ENCODE measurements at regions not wholly inside any gene's neighbourhood (a gene's known extent, or its start where the extent isn't known, plus 50 kb on each side); places are given as distances from the start of the nearest gene placed in this dataset.
"Not testable (repeated sequence)": the region's sequence is repeated elsewhere in the genome, so short reads cannot be mapped to it uniquely, and the experiment has no call there.

DNA sequence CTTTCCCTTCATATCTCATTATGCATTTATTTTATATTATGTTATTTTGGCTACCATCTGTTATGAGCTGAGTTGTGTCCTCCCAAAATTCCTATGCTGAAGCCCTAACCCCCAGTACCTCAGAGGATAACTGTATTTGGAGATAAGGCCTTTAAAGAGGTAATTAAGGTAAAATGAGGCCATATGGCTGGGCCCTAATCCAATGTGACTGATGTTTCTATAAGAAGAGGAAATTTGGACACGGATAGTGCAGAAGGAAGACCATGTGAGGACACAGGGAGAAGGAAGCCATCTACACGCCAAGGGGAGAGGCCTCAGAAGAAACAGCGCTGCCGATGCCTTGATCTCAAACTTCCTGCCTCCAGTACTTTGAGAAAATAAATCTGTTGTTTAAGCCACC lies 557.7 kb upstream of the CDH5 start:
- no peak for DNase-seq (ENCODE audit: low read depth in 2 of 2)

DNA sequence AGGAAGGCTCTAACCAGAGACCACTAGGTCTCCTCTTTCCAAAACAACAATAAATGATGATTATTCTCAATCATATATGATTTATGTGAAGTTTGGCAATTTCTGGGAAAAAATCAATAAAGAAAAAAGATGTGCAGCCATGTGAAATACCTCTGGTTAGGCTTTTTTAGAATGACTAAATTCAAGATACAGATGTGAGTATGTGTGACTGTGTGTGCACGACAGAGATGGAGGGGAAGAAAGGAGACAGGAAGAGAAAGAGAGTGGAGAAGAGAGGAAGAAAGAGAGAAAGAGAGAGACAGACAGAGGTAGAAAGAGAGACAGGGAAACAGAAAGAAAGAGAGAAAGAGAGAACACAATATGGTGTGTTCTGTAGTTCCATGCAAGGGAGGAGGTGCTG lies 558.6 kb upstream of the CDH5 start:
- DNase-seq (ENCODE audit: low read depth in 2 of 2): no peak

DNA sequence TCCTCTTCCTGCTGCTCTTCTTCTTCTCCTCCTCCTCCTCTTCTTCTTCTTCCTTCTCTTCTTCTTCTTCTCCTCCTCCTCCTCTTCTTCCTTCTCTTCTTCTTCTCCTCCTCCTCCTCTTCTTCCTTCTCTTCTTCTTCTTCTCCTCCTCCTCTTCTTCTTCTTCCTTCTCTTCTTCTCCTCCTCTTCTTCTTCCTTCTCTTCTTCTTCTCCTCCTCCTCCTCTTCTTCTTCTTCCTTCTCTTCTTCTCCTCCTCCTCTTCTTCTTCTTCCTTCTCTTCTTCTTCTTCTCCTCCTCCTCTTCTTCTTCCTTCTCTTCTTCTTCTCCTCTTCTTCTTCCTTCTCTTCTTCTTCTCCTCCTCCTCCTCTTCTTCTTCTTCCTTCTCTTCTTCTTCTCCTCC lies 560.8 kb upstream of the CDH5 start:
- not testable (repeated sequence) for DNase-seq (ENCODE audit: low read depth in 2 of 2)

DNA sequence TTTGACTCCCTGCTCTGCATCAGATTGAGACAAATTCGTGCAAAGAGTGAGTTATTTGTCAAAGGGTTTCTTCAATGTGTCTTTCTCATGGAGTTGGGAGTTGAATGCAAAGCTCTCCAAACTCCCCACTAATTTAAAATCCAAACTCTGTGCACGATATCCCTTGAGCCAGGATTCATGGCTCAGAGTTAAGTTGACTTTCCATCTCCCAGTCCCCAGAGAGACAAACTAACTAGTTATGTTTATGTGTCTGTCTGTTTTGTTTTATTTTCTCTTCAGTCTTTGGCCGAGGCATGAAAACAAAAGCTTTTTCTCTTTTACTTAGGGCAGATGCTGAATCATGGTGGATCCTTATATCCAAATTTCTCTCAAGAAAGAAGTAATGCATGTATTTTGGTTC lies 570.0 kb upstream of the CDH5 start:
- no peak for DNase-seq (ENCODE audit: low read depth in 2 of 2)

DNA sequence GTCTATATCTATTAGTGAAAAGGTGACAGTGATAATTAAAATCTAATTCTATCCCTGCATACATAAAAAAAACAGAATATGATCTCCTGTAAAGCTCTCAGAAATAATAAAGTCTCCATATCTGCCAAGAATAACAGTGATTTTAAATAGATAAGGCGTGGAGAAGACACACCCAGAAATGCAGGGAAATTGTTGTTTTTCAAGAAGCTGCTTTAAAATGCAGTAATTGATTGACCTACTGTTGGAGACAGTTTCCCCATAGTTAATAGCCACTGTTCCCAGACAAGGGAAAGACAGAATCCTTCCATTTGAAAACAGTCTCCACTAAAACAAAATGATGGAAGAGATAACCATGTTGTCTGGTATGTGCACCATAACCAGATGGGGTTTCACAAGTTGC lies 571.5 kb upstream of the CDH5 start:
- DNase-seq (ENCODE audit: low read depth in 2 of 2): no peak

DNA sequence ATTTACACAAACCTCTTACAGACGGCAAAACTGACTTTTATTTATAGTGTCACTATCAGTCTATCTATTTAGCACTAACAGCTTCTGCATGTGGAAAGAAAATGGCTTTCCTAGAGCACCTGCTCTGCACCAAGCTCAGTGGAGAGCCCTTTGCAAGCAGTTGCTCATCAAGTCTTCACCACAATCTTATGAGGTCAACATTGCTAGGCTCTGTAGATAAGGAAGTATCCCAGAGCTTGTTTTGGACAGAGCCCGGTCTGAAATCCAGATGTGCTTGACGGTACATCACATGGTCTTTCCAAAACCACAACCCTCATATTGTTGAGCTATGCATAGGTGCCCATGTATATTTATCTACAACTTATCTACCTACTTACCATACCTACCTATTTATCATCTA lies 572.7 kb upstream of the CDH5 start:
- DNase-seq (ENCODE audit: low read depth in 2 of 2): no peak

DNA sequence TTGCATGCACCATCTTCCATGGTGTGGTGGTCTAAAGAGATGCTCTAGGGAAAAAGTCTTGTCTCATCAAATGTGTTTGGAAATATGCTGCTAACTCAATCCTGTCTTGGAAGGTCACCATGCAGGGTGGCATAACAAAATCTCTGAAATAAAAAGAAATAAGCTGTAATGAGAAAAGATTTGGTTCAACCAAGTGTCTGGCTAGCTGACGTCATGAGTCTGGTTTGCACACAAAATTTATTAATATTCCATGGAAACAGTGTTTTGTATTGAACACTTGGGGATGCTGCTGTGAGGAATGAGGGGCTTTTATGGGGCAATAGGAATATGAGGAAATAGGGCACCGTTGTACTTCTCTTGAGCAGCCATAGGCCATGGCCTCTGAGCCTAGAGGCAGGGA lies 575.7 kb upstream of the CDH5 start:
- no peak for DNase-seq (ENCODE audit: low read depth in 2 of 2)

DNA sequence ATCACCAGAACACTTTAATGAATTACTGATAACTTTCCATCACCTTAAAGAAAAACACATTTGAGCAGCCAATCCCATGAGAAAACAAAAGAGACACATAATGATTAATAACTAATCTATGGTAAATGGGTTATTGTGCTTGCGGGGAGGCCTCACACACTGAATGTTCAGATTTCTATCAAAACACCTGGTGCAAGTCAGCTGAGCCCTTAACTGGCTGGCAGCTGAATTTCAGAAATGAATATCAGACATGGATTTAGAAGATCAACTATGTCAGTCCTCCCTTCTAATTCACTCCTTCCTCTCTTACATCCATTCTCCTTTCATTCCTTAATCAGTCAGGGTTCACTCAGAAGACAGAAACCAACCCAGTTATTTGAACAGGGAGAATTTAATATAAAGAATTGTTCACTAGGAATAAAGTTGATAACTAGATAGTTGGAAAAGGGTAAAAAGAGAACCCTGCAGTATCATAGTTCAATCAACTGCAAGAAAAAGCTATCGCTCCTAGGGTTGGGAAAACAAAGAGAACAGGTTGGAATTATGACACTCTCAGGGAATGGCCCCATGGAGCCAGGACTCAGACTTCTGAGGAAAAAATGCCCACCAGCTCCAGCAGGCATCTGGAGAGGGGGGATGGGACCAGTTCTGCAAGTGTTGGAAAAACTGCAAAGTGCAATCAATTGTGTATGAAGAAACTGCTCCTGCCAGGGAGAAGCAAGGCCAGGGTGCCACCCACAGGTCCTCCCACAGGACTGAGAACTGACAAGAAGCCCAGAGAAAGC lies 577.1 kb upstream of the CDH5 start:
- no peak for DNase-seq (ENCODE audit: low read depth in 2 of 2)

DNA sequence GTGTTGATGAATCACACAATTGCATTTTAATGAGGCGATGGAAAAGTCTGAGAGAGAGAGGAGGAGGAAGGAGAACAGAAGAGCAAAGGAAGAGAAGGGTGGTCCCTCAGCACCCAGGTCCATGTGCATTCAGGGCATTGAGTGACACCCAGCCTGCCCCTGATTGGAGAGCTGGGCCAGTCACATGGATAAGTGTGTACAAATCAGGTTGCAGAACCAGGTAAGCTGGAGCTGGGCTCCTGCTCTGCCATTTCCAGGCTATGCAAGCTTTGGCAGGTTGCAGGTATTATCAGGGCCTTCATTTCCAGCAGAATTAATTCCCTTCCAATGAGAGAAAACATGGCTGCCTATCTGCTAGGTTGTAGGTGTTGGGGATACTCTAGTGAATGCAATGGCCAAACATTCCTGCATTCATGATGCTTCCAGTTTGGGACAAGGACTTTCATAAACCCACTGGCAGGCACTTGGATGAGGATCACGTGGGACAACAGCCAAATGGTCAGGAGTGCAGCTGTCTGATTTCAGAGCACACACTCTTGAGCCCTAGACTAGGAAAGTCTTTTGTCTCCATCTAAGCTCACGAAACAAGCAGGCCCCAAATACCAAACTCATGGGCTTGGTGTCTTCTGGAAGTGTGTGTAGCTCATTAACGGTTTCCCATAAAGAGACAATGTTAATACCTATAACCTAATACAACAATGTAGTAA lies 577.9 kb upstream of the CDH5 start:
- DNase-seq (ENCODE audit: low read depth in 2 of 2): no peak

DNA sequence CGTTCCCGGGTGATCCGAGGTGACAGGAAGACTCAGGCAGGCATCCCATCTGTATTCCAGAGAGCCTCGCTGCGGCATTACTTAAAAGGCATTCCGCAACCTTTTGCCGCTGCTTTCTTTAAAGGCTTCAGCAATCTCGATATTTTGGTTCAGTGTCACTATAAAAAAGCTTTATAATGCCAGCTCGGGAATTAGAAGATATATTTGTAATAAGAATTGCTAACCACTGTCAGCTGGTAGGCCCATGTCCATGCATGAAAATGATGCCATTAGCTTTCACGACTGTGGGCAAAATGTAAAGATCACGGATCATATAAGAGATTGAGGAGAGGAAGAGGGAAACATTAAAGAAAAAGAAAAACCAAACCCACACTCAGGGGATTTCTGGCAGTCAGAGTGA lies 578.6 kb upstream of the CDH5 start:
- no peak for DNase-seq (ENCODE audit: low read depth in 2 of 2)

DNA sequence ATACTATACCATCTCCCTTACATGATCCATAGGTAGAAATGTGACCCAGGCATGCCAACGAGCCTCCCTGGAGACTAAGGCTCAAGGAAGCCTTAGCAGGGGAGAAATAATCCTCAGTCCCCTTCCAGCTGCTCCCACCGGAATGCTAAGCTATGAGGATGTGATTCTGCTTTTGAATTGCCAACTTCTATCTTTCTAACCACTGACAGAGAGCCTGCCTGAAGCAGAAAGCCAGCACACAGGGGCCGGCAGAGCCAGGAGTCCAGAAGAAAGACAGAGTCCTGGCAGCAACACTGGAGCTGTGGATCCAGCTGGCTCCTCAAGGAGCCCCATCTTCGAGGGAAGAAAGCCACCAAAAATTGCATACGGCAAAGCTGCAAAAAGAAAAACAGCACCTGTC lies 579.6 kb upstream of the CDH5 start:
- DNase-seq (ENCODE audit: low read depth in 2 of 2): no peak

DNA sequence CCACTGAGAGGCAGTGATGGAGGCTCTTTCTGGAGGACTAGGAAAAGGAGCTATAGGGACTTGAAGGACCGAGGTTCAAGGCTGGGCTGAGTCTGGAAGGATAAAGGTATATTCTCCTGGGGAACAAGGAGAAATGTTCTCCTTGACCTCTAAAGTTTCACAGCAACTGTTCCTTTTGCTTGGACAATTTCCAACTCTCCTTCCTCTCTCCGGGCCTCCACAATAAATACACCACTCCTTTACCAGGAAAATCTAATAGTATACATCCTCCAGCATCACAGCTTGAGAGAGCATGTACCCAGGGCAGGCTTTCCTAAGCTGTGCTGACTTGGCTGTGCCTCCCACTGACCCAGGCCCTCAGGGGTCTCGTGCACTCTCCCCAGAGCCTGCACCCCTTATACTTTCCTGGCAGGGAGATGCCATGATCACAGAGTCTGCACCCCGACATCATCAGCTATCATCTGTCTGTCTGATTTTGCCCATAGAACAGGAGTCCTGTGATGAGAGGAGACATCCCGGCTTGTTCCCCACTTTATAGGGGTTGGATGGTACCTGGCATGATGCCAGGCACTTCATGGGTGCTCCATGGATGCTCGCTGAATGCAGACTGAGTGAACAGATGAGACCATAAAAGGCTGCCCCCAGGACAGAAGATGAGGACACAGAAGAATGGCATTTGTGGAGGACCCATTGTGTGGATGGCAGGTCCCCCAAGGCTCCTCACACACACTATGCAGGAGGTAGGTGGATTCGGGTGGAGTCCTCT lies 582.6 kb upstream of the CDH5 start:
- no peak for DNase-seq (ENCODE audit: low read depth in 2 of 2)

DNA sequence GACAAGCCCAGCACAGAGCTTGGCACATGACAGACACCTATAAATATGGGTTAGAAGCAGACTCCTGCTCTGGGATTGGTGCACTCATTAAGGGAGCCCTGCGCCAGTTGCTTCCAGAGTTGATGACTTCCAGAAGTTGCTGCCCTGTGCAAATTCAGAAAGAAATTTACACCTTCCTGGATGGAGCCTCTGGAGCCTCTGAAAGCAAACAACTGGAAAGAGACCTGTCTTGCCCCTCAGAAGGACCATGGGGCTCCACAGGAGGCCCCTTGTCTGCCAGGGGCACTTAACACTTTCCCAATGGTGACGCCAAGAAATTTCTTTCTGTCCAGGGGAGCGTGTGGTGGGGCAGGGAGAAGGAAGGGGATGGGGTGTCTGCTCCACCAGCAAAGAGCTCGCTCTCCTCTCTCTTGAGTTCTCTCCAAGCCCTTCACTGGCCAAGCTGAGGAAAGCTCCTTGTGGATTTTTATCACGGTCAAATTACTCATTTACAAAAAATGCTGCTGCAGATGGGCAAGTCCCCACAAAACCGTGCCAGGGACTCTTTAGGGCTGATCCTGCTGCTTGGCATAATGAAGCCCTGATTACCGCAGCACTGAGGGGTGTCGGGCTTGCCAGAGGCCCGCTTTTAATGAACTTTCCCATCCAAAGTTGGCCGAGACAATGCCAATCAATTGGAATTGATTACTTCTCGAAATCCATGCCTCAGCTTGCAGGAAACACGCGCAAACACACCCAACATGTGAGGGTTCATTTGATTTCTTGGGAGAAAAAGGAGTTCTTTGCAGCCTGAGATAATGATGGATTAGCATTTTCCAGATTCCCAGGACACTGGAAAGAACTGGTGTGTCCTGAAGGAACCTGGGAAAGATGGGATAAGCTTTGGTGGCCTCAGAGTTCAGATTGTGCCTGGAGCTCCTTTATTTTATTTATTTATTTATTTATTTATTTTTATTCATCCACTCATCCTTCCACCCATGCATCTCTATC lies 583.6 kb upstream of the CDH5 start:
- no peak for DNase-seq (ENCODE audit: low read depth in 2 of 2)

DNA sequence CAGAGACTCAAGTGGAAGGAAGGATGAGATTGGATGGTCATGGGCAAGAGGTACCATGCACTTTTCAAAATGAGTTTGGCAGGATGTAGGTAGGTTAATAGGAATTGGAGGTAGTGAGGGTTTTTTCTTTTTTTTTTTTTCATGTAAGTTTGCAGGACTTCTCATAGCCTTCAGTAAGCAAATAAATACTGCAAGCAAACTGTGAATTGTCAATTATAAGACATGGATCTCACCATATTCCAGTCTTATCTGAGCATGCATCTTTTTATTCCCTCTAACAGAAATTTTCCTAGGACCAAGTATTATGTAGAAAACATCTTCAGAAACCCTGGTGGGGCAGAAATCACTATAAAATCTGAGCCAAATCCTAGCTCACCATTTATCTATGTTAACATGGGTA lies 584.6 kb upstream of the CDH5 start:
- no peak for DNase-seq (ENCODE audit: low read depth in 2 of 2)

DNA sequence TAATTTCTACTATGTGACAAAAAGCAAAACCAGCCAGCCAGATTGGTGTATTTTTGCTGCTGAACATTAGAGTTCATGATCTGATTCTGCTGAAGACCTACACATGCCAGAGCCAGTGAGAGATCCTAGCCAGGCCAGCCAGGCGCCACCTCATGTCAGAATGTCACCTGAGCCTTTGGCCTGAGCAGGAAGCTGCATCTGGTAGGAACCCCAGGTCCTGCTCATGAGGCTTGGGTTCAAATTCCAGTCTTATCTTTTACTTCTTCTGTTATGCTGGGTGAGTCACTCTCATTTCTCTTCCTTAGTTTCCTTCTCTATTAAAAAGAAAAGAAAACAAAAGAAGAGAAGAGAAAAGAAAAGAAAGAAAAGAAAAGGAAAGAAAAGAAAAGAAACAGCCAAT lies 585.1 kb upstream of the CDH5 start:
- no peak for DNase-seq (ENCODE audit: low read depth in 2 of 2)

DNA sequence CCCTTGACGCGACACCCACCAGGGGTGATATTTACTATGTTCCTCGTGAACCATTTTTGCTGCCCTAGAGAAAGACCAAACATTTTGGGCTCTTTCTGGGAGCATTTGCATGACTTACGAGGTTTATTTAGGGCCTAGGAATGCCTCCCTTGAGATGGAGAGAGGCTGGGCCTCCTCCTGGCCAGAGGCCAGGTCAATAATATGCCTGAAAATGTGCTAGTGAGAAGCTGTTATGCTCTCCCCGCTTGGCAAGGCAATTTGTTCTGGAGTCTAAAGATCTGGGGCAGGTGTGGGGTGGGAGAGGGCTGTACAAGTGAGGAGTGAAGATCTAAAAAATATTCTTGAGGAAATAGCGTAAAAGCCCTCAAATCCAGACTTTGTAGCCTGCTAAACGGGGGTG lies 587.3 kb upstream of the CDH5 start:
- no peak for DNase-seq (ENCODE audit: low read depth in 2 of 2)

DNA sequence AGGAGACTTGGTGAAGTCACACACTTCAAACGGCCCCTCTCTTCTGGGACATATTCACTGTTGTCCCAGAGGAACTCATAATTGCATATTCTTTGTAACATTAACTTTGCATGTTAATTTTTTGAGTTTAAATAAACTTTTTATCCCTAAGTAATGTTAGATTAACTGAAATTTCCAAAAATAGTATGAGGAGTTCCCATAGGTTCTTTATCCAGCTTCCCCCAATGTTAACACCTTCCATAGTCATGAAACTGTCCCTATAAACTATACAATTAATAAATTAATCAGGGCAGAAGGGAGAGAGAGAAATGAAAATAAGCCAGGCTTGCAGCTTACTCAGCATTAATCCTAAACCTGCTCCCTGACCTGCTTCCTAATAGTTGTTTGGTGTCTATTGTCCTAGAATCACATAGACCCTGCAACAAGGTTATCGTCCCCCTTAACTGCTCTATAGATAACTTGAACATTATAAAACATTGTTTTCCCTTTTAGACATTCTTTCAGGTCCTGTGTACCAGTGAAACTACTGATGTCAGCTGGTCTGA lies 589.8 kb upstream of the CDH5 start:
- no peak for DNase-seq (ENCODE audit: low read depth in 2 of 2)

DNA sequence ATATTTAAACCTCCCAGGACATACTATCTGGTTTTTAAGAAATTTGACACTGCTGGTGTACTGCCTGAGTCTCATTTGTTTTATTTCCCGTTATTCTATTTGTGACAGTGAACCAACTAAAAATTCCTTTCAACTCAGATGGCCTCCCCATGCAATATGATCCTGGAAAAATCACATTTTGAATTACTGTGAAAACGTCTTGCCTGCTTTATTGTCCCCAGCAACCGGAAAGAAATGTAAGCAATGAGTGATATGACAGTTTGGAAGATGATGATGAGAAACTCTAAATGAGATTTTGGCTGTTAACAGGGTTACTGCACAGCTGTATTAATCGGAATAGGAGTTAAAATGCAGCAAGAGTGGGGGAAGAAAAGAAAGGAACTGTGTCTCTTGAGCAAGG lies 590.7 kb upstream of the CDH5 start:
- no peak for DNase-seq (ENCODE audit: low read depth in 2 of 2)

DNA sequence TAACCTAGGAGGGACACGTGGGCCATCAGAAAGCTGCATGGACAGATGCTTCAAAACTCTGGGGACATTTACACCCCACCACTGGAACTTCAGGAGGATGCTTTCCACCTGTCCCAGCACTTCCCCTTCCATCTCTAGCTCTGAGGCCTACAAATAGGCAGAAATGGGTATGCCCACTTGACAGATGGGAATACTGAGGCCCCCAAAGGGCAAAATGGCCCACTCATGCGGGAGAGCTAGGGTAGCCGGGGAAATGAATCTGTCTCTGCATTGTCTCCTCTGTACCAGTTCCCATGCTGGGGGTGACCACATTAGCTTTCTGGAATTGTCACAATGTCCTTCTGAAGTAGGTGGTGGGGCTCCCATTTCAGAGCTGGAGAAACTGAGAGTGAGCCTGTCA lies 592.1 kb upstream of the CDH5 start:
- no peak for DNase-seq (ENCODE audit: low read depth in 2 of 2)

DNA sequence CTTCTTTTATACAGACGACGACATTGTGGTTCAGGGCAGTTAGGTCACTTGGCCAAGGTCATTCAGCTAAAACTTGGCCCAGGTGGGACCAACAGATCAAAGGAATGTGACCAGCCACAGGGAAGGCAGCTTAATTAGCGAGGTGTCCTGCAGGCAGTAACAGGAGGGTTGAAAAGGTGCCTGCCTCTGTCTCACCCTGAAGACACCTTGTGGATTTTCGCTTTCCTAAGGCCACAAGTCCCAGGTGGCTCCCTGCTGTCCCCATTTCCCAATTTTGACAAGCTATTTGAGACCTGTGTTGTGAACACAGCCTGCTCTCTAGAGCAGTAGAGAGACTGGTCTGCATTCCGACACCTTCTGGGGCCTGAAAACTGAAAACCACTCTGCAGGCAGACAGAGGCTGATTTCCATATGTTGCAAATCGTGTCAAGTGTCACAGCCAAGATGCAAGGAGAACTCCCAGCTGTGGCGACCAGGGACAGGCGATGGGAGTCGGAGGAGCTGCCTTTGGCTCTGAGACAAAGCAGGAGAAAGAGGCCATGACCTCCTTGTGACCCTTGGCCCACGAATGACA lies 593.1 kb upstream of the CDH5 start:
- DNase-seq (ENCODE audit: low read depth in 2 of 2): no peak

DNA sequence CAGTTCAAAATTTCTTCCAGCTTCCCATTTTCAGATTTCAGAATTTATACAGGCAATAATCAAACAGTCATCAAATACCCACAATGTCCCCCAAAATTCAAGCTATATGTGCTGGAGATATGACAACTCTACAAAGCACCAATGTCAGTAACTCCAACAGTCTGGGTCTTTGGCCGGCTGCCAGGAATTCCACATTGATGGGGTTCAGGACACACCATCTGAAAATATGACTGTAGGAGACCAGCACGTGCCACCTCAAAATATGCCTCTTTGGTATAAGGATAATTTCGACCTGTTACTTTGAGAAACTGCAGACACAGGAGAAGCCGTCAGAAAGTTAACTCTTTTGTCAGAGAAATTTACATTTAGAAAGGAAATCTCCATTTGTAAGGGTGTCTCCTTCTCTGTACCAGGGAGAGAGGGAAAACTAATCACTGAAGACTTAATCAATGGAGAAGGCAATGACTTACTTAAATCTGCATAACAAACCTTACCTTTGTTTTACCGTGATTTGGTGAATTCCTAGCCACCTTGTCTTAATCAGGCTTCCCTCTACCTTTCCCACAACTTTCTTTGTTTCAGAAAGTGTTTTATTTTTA lies 594.3 kb upstream of the CDH5 start:
- no peak for DNase-seq (ENCODE audit: low read depth in 2 of 2)

Data from stimulated activated CD8-positive, alpha-beta memory T cell treated with anti-CD3 and anti-CD28 coated beads, Interleukin-15, amount 100 ng/mL, for 48 hours (primary cell).